Renal cortical epithelial cell (primary cell): ENCODE measurements at regions not wholly inside any gene's neighbourhood (a gene's known extent, or its start where the extent isn't known, plus 50 kb on each side); places are given as distances from the start of the nearest gene placed in this dataset.
"Not testable (repeated sequence)": the region's sequence is repeated elsewhere in the genome, so short reads cannot be mapped to it uniquely, and the experiment has no call there.

Experiments used
- DNase-seq: peaks from one replicate; pipeline ENCODE4 v3.0.0-alpha.2; 2011; ENCODE audit warnings: low read depth

- no peak for DNase-seq
Measured at GRCh38 chr16:51543971-51544370, 392.9 kb upstream of the SALL1 start.

GRCh38 chr16:51542981-51543815 is 392.1 kb upstream of the SALL1 start:
- no peak for DNase-seq

GRCh38 chr16:51540259-51540658 is 389.2 kb upstream of the SALL1 start:
- peak; percentile 88 for DNase-seq

- peak; percentile 95 for DNase-seq
Measured at GRCh38 chr16:51538707-51539498, 387.8 kb upstream of the SALL1 start.

- no peak for DNase-seq
Measured at GRCh38 chr16:51535591-51535990, 384.5 kb upstream of the SALL1 start.

- peak; percentile 44 for DNase-seq
Measured at GRCh38 chr16:51532551-51532950, 381.5 kb upstream of the SALL1 start.

GRCh38 chr16:51531271-51531670 is 380.2 kb upstream of the SALL1 start:
- DNase-seq = no peak

GRCh38 chr16:51527349-51527748 is 376.3 kb upstream of the SALL1 start:
- DNase-seq = no peak

GRCh38 chr16:51526621-51527020 is 375.6 kb upstream of the SALL1 start:
- DNase-seq = no peak

GRCh38 chr16:51524555-51525373 is 373.7 kb upstream of the SALL1 start:
- DNase-seq = peak; percentile 90

- DNase-seq = no peak
Measured at GRCh38 chr16:51524070-51524469, 373.0 kb upstream of the SALL1 start.

GRCh38 chr16:51523400-51523799 is 372.3 kb upstream of the SALL1 start:
- DNase-seq = peak; percentile 49

GRCh38 chr16:51522902-51523301 is 371.8 kb upstream of the SALL1 start:
- DNase-seq = no peak

GRCh38 chr16:51516960-51517359 is 365.9 kb upstream of the SALL1 start:
- not testable (repeated sequence) for DNase-seq

- no peak for DNase-seq
Measured at GRCh38 chr16:51510416-51510815, 359.3 kb upstream of the SALL1 start.

GRCh38 chr16:51509336-51509735 is 358.3 kb upstream of the SALL1 start:
- no peak for DNase-seq

- no peak for DNase-seq
Measured at GRCh38 chr16:51508490-51509212, 357.6 kb upstream of the SALL1 start.

GRCh38 chr16:51507286-51507685 is 356.2 kb upstream of the SALL1 start:
- peak; percentile 68 for DNase-seq

GRCh38 chr16:51500306-51500705 is 349.2 kb upstream of the SALL1 start:
- peak; percentile 88 for DNase-seq

GRCh38 chr16:51497541-51498211 is 346.6 kb upstream of the SALL1 start:
- no peak for DNase-seq

- no peak for DNase-seq
Measured at GRCh38 chr16:51490866-51491265, 339.8 kb upstream of the SALL1 start.
